ENCODE measurements at regions not wholly inside any gene's neighbourhood (a gene's known extent, or its start where the extent isn't known, plus 50 kb on each side); places are given as distances from the start of the nearest gene placed in this dataset.
"Not testable (repeated sequence)": the region's sequence is repeated elsewhere in the genome, so short reads cannot be mapped to it uniquely, and the experiment has no call there.

DNA sequence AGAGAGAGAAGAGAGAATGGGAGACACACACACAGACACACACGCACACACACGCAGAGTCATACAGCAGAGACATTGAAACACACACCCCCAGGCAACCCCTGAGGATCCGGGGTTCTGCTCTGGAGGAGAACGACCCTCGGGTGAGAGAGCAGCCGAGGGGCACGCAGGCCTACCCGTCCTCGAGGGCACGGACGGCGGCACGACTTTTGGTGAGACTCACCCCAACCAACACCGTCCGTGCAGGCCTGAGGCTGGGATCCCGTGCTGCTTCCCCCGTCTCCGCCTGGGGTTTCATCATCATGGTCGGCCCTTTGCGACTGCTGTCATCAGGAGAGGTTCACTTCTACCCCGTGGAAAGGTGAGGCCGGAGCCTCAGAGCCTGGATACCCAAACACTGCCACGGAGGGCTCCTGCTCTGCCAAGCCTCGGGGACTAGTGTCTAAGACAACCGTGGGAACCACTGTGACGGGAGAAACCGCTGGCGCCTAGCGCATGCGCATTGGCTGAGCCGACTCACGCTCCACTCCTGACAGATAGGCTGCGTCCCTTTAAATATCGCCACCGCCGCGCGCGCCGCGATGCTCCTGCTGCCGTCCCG lies 703.4 kb upstream of the TPTE start:
- not testable (repeated sequence) for H3K27me3 ChIP-seq (ENCODE audit: insufficient read depth, low read length, poor library complexity); H3K56ac ChIP-seq (ENCODE audit: low read length); H3K36me3 ChIP-seq (ENCODE audit: control insufficient read depth, insufficient read depth, low read length); H3K23ac ChIP-seq (ENCODE audit: low read length); H3K9ac ChIP-seq (ENCODE audit: low read length); H2BK120ac ChIP-seq (ENCODE audit: low read depth, low read length); H4K5ac ChIP-seq (ENCODE audit: low read length); H3K27ac ChIP-seq (ENCODE audit: low read depth, low read length); H3K79me2 ChIP-seq (ENCODE audit: control insufficient read depth, insufficient read depth, low read length); H2BK15ac ChIP-seq (replicated peaks; ENCODE audit: low read depth); H3K4me2 ChIP-seq (ENCODE audit: low read length); H4K8ac ChIP-seq (ENCODE audit: low read depth, low read length); H3K18ac ChIP-seq (ENCODE audit: low read length); H2BK5ac ChIP-seq (ENCODE audit: low read length); DNase-seq; H3K4me3 ChIP-seq (ENCODE audit: low read length); H3K79me1 ChIP-seq (ENCODE audit: low read length); H2AK5ac ChIP-seq (ENCODE audit: low read length); H3K4me1 ChIP-seq (ENCODE audit: control insufficient read depth, low read depth, low read length); H3K4ac ChIP-seq (ENCODE audit: low read depth, low read length)
- WGBS (ENCODE audit: extremely low coverage, insufficient coverage, low lambda C conversion rate), result no CpG with 5 or more reads among the region's 43 CpGs

DNA sequence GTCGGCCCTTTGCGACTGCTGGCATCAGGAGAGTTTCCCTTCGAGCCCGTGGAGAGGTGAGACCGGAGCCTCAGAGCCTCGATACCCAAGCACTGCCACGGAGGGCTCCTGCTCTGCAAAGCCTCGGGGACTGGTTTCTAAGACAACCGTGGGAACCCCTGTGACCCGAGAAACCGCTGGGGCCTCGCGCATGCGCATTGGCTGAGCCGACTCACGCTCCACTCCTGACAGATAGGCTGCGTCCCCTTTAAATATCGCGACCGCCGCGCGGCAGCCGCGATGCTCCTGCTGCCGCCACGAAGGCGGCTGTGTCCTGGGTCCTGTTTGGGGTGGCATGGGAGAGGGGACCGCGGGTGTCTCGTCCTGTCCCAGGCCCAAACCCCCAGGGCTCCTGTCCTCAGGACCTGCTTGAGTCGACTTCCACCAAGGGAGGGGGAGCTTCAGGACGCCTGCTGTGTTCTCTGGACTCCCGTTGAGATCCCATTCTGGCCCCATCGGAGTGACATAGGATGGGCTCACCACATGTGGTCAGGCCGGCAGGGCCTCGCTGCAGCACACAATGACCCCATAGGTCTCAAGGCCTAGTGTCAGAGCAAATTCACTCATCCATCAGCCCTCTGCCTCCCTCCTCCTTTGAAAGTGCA lies 701.7 kb upstream of the TPTE start:
- H4K5ac ChIP-seq (ENCODE audit: low read length); H3K23ac ChIP-seq (ENCODE audit: low read length); H3K4me1 ChIP-seq (ENCODE audit: control insufficient read depth, low read depth, low read length); H3K18ac ChIP-seq (ENCODE audit: low read length); H3K4me3 ChIP-seq (ENCODE audit: low read length); H3K4me2 ChIP-seq (ENCODE audit: low read length); H3K36me3 ChIP-seq (ENCODE audit: control insufficient read depth, insufficient read depth, low read length); H2AK5ac ChIP-seq (ENCODE audit: low read length); H4K8ac ChIP-seq (ENCODE audit: low read depth, low read length); H2BK120ac ChIP-seq (ENCODE audit: low read depth, low read length); H3K9ac ChIP-seq (ENCODE audit: low read length); H3K79me2 ChIP-seq (ENCODE audit: control insufficient read depth, insufficient read depth, low read length); H2BK5ac ChIP-seq (ENCODE audit: low read length); H3K27me3 ChIP-seq (ENCODE audit: insufficient read depth, low read length, poor library complexity); H3K79me1 ChIP-seq (ENCODE audit: low read length); H3K56ac ChIP-seq (ENCODE audit: low read length); DNase-seq; H3K27ac ChIP-seq (ENCODE audit: low read depth, low read length); H2BK15ac ChIP-seq (replicated peaks; ENCODE audit: low read depth); H3K4ac ChIP-seq (ENCODE audit: low read depth, low read length): not testable (repeated sequence)
- WGBS (ENCODE audit: extremely low coverage, insufficient coverage, low lambda C conversion rate), result no CpG with 5 or more reads among the region's 37 CpGs

DNA sequence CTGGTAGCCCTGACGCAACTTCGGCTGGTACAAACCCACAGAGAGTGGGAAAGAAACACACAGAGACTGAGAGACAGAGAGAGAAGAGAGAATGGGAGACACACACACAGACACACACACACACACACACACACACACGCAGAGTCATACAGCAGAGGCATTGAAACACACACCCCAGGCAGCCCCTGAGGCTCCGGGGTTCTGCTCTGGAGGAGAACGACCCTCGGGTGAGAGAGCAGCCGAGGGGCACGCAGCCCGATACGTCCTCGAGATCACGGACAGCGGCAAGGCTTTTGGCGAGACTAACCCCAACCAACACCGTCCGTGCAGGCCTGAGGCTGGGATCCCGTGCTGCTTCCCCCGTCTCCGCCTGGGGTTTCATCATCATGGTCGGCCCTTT lies 700.8 kb upstream of the TPTE start:
- H2BK120ac ChIP-seq (ENCODE audit: low read depth, low read length); H4K8ac ChIP-seq (ENCODE audit: low read depth, low read length); H3K79me1 ChIP-seq (ENCODE audit: low read length); H3K56ac ChIP-seq (ENCODE audit: low read length); H3K9ac ChIP-seq (ENCODE audit: low read length); H3K27me3 ChIP-seq (ENCODE audit: insufficient read depth, low read length, poor library complexity); H3K18ac ChIP-seq (ENCODE audit: low read length); H3K4me1 ChIP-seq (ENCODE audit: control insufficient read depth, low read depth, low read length); H3K36me3 ChIP-seq (ENCODE audit: control insufficient read depth, insufficient read depth, low read length); DNase-seq; H2AK5ac ChIP-seq (ENCODE audit: low read length); H3K4ac ChIP-seq (ENCODE audit: low read depth, low read length); H3K4me2 ChIP-seq (ENCODE audit: low read length); H4K5ac ChIP-seq (ENCODE audit: low read length); H3K27ac ChIP-seq (ENCODE audit: low read depth, low read length); H2BK5ac ChIP-seq (ENCODE audit: low read length); H3K4me3 ChIP-seq (ENCODE audit: low read length); H3K23ac ChIP-seq (ENCODE audit: low read length); H2BK15ac ChIP-seq (replicated peaks; ENCODE audit: low read depth); H3K79me2 ChIP-seq (ENCODE audit: control insufficient read depth, insufficient read depth, low read length): not testable (repeated sequence)
- no CpG with 5 or more reads among the region's 20 CpGs for WGBS (ENCODE audit: extremely low coverage, insufficient coverage, low lambda C conversion rate)

DNA sequence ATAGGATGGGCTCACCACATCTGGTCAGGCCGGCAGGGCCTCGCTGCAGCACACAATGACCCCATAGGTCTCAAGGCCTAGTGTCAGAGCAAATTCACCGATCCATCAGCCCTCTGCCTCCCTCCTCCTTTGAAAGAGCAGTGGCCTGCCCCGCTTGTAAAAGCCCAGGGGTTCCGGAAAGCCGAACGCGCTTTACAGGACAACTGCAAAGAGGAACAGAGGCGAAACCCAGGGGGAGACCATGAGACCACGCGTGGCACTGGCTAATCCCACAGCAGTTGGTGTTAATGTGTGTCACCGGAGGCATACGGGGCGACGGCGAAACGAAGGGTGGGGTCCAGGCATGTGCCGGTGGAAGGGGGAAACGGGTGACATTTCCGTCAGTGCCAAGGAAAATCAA lies 699.9 kb upstream of the TPTE start:
- not testable (repeated sequence) for H3K4ac ChIP-seq (ENCODE audit: low read depth, low read length); H4K5ac ChIP-seq (ENCODE audit: low read length); H2AK5ac ChIP-seq (ENCODE audit: low read length); H2BK120ac ChIP-seq (ENCODE audit: low read depth, low read length); H3K23ac ChIP-seq (ENCODE audit: low read length); H3K9ac ChIP-seq (ENCODE audit: low read length); H2BK5ac ChIP-seq (ENCODE audit: low read length); H3K79me2 ChIP-seq (ENCODE audit: control insufficient read depth, insufficient read depth, low read length); DNase-seq; H3K4me1 ChIP-seq (ENCODE audit: control insufficient read depth, low read depth, low read length); H3K56ac ChIP-seq (ENCODE audit: low read length); H2BK15ac ChIP-seq (replicated peaks; ENCODE audit: low read depth); H3K79me1 ChIP-seq (ENCODE audit: low read length); H3K36me3 ChIP-seq (ENCODE audit: control insufficient read depth, insufficient read depth, low read length); H3K18ac ChIP-seq (ENCODE audit: low read length); H3K4me2 ChIP-seq (ENCODE audit: low read length); H3K27me3 ChIP-seq (ENCODE audit: insufficient read depth, low read length, poor library complexity); H4K8ac ChIP-seq (ENCODE audit: low read depth, low read length); H3K4me3 ChIP-seq (ENCODE audit: low read length); H3K27ac ChIP-seq (ENCODE audit: low read depth, low read length)
- WGBS (ENCODE audit: extremely low coverage, insufficient coverage, low lambda C conversion rate), result no CpG with 5 or more reads among the region's 20 CpGs

DNA sequence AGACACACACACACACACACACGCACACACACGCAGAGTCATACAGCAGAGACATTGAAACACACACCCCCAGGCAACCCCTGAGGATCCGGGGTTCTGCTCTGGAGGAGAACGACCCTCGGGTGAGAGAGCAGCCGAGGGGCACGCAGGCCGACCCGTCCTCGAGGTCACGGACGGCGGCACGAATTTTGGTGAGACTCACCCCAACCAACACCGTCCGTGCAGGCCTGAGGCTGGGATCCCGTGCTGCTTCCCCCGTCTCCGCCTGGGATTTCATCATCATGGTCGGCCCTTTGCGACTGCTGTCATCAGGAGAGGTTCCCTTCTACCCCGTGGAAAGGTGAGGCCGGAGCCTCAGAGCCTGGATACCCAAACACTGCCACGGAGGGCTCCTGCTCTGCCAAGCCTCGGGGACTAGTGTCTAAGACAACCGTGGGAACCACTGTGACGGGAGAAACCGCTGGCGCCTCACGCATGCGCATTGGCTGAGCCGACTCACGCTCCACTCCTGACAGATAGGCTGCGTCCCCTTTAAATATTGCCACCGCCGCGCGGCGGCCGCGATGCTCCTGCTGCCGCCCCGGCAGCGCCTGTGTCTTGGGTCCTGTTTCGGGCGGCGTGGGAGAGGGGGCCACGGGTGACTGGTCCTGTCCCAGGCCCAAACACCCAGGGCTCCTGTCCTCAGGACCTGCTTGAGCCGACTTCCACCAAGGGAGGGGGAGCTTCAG lies 699.1 kb upstream of the TPTE start:
- not testable (repeated sequence) for H3K18ac ChIP-seq (ENCODE audit: low read length); H3K79me1 ChIP-seq (ENCODE audit: low read length); H3K36me3 ChIP-seq (ENCODE audit: control insufficient read depth, insufficient read depth, low read length); H2AK5ac ChIP-seq (ENCODE audit: low read length); H2BK15ac ChIP-seq (replicated peaks; ENCODE audit: low read depth); H2BK5ac ChIP-seq (ENCODE audit: low read length); H3K56ac ChIP-seq (ENCODE audit: low read length); H3K27ac ChIP-seq (ENCODE audit: low read depth, low read length); DNase-seq; H3K4me2 ChIP-seq (ENCODE audit: low read length); H3K4ac ChIP-seq (ENCODE audit: low read depth, low read length); H3K23ac ChIP-seq (ENCODE audit: low read length); H3K27me3 ChIP-seq (ENCODE audit: insufficient read depth, low read length, poor library complexity); H4K8ac ChIP-seq (ENCODE audit: low read depth, low read length); H3K4me1 ChIP-seq (ENCODE audit: control insufficient read depth, low read depth, low read length); H2BK120ac ChIP-seq (ENCODE audit: low read depth, low read length); H3K4me3 ChIP-seq (ENCODE audit: low read length); H3K79me2 ChIP-seq (ENCODE audit: control insufficient read depth, insufficient read depth, low read length); H3K9ac ChIP-seq (ENCODE audit: low read length); H4K5ac ChIP-seq (ENCODE audit: low read length)
- no CpG with 5 or more reads among the region's 49 CpGs for WGBS (ENCODE audit: extremely low coverage, insufficient coverage, low lambda C conversion rate)
